HepG2 (cell line): ENCODE measurements at regions not wholly inside any gene's neighbourhood (a gene's known extent, or its start where the extent isn't known, plus 50 kb on each side); places are given as distances from the start of the nearest gene placed in this dataset.

ENCODE experiments used
- ATAC-seq: fragments of 200-7000 bp; cut with Tn5 transposase; 3 replicates; pipeline ENCODE4 v1.9.1; 2020; ENCODE audit warnings: mild to moderate bottlenecking, moderate library complexity
- BruUV-seq: library from RNA; stranded (reverse); fragments of 400-500 nt; replicated peaks from 2 replicates; lab custom pipeline; 2021; lab: Mats Ljungman, UMichigan
- CTCF ChIA-PET: fragments of 300-600 bp; formaldehyde crosslinking; extraction: SDS; loops from one replicate; lab custom pipeline; 2021; ENCODE audit warnings: low total read pairs, inconsistent platforms, low intra/inter-chr PET ratio; lab: Yijun Ruan, JAX
- POLR2A ChIA-PET: fragments of 350-600 bp; sonication (Branson Sonifier 250); formaldehyde crosslinking; loops from one replicate; lab custom pipeline; 2020; ENCODE audit warnings: antibody characterized with exemption, inconsistent platforms; lab: Yijun Ruan, JAX
- DNase-seq: peaks from one replicate; pipeline ENCODE4 v3.0.0-alpha.2; 2015; ENCODE audit warnings: low spot score
- FAIRE-seq: peaks from 3 replicates; lab custom pipeline; 2011; peaks lifted over from hg19 to GRCh38; lab: Jason Lieb, UNC
- H2AFZ ChIP-seq: one replicate; pipeline ENCODE4 v1.6.1; 2011; ENCODE audit warnings: low read length, inconsistent platforms
- H3K27ac ChIP-seq: fragments of 300-600 bp; 3 replicates; pipeline ENCODE4 v1.8.0; 2011; ENCODE audit warnings: mixed run types, mild to moderate bottlenecking, mixed read lengths, low read length, inconsistent platforms; ENCODE audit not compliant: insufficient read depth; ENCODE audit errors: extremely low read length
- H3K27me3 ChIP-seq, 2 experiments: fragments of 200-600 bp in 1 of 2; 2 replicates in 1 of 2; 3 replicates in 1 of 2; pipeline versions ENCODE4 v1.6.0 to v1.8.0; 2011; ENCODE audit warnings: low read length in 2 of 2, mild to moderate bottlenecking in 2 of 2, moderate library complexity in 2 of 2, inconsistent platforms in 1 of 2; ENCODE audit not compliant: insufficient read depth in 2 of 2, control insufficient read depth in 1 of 2
- H3K36me3 ChIP-seq, 2 experiments: fragments of 200-600 bp in 1 of 2; replicated peaks in 1 of 2; 2 replicates in 1 of 2; 3 replicates in 1 of 2; pipeline versions ENCODE4 v1.5.1 to v1.8.0; 2011; ENCODE audit warnings: low read length in 2 of 2, inconsistent platforms in 1 of 2; ENCODE audit not compliant: insufficient read depth in 2 of 2, control insufficient read depth in 1 of 2
- H3K4me1 ChIP-seq: 2 replicates; pipeline ENCODE4 v1.5.1; 2012; ENCODE audit warnings: low read length, inconsistent platforms; ENCODE audit not compliant: insufficient read depth
- H3K4me2 ChIP-seq: 2 replicates; pipeline ENCODE4 v1.6.0; 2011; ENCODE audit warnings: low read depth, low read length, inconsistent platforms
- H3K4me3 ChIP-seq, 3 experiments: fragments of 200-600 bp in 1 of 3; sonication (generic), shearing (Covaris generic) in 1 of 3; replicated peaks in 1 of 3; 2 replicates each; pipeline ENCODE4 v1.5.1; 2011 to 2016; ENCODE audit warnings: low read length in 3 of 3, inconsistent platforms in 2 of 3, low read depth in 2 of 3, mild to moderate bottlenecking in 2 of 3, control low read depth in 1 of 3, mixed read lengths in 1 of 3; ENCODE audit not compliant: insufficient read depth in 1 of 3
- H3K79me2 ChIP-seq: one replicate; pipeline ENCODE4 v1.6.1; 2011; ENCODE audit warnings: low read length, inconsistent platforms; ENCODE audit not compliant: insufficient read depth
- H3K9ac ChIP-seq: 2 replicates; pipeline ENCODE4 v1.6.0; 2011; ENCODE audit warnings: mild to moderate bottlenecking, low read depth, low read length, inconsistent platforms; ENCODE audit not compliant: insufficient read depth
- H3K9me3 ChIP-seq: 2 replicates; pipeline ENCODE4 v1.5.1; 2012; ENCODE audit warnings: mild to moderate bottlenecking, low read length
- H4K20me1 ChIP-seq: 2 replicates; pipeline ENCODE4 v1.6.0; 2011; ENCODE audit warnings: inconsistent platforms, mild to moderate bottlenecking, low read length, moderate library complexity; ENCODE audit not compliant: insufficient read depth
- NCOR1 ChIP-seq: fragments of 200-600 bp; sonication (generic); IDR thresholded peaks from 2 replicates; pipeline ENCODE4 v1.7.0; 2017; ENCODE audit warnings: antibody characterized with exemption, low read length, borderline replicate concordance
- SNAPC2 ChIP-seq: sonication (generic); formaldehyde crosslinking; IDR thresholded peaks from 2 replicates; pipeline ENCODE4 v1.8.1; 2022; ENCODE audit warnings: mild to moderate bottlenecking, missing genetic modification reagents
- SNAPC4 ChIP-seq: sonication (generic); formaldehyde crosslinking; IDR thresholded peaks from 2 replicates; pipeline ENCODE4 v1.4.0; 2020; ENCODE audit warnings: mild to moderate bottlenecking, missing genetic modification reagents
- ZNF317 ChIP-seq: sonication (generic); formaldehyde crosslinking; IDR thresholded peaks from 2 replicates; pipeline ENCODE4 v1.5.0; 2020; ENCODE audit warnings: mild to moderate bottlenecking, missing genetic modification reagents
- ZNF558 ChIP-seq: sonication (generic); formaldehyde crosslinking; IDR thresholded peaks from 2 replicates; pipeline ENCODE4 v1.9.0; 2022; ENCODE audit warnings: mild to moderate bottlenecking, missing genetic modification reagents, borderline replicate concordance
- WGBS: methylation state at CpG from one replicate; pipeline ENCODE4 v1.1.6; 2017; ENCODE audit warnings: low lambda C conversion rate; 5-methylcytosine and 5-hydroxymethylcytosine counted together
- in situ Hi-C: cut with HindIII; loops from 2 replicates; pipeline ENCODE4 v1.10.0; 2017; ENCODE audit warnings: low pct_unique_long_range_greater_than_20kb; ENCODE audit not compliant: extremely low pct_ligation_motif_present
- intact Hi-C: fragments of 100-400 bp; cut with micrococcal nuclease; formaldehyde crosslinking; loops from one replicate; pipeline ENCODE4 v1.10.0; 2022; ENCODE audit not compliant: unreplicated experiment

GRCh38 chr22:19648419-19648929, 65.8 kb upstream of the SEPTIN5 start:
- H3K4me2 ChIP-seq, result no peak overlapping the region
- POLR2A ChIA-PET, result no interaction called here
- H3K27ac ChIP-seq, result no peak overlapping the region
- H3K36me3 ChIP-seq, result no peaks in the 10 kb centered on the region
- no peak for FAIRE-seq
- no peak overlapping the region for H3K4me3 ChIP-seq
- no TSS peak for BruUV-seq
- H3K9ac ChIP-seq, result no peak overlapping the region
- H2AFZ ChIP-seq, result no peak overlapping the region
- no peaks in the 10 kb centered on the region for H3K4me1 ChIP-seq
- WGBS, result 60% methylated on average over 3 of the region's 3 CpGs
- H3K9me3 ChIP-seq, result peaks cover 22% of the 10 kb centered on the region
- H3K27me3 ChIP-seq, result peaks cover 1 to 7% of the 10 kb centered on the region in 2 experiments; a peak in 4 of 5 replicates
- in situ Hi-C loops (no loop called here), intact Hi-C loops (no loop called here)
- no peak for TF ChIP-seq SNAPC4 (CRISPR knock-in tag)
- no peak for TF ChIP-seq NCOR1
- TF ChIP-seq SNAPC2, result no peak
- TF ChIP-seq ZNF558, result no peak
- peak; percentile 100 for TF ChIP-seq ZNF317
- DNase-seq, result no peak
- ATAC-seq, result no peak
- no peaks in the 10 kb centered on the region for H3K79me2 ChIP-seq
- H4K20me1 ChIP-seq, result no peaks in the 10 kb centered on the region
- CTCF ChIA-PET, result no interaction called here
